ENCODE measurements at regions not wholly inside any gene's neighbourhood (a gene's known extent, or its start where the extent isn't known, plus 50 kb on each side); places are given as distances from the start of the nearest gene placed in this dataset.
"Not testable (repeated sequence)": the region's sequence is repeated elsewhere in the genome, so short reads cannot be mapped to it uniquely, and the experiment has no call there.

- TF ChIP-seq MEF2A (IDR thresholded peaks at IDR 0.05; ENCODE audit: borderline replicate concordance, low read depth) (no peak), FOXJ3 (CRISPR knock-in tag; IDR thresholded peaks at IDR 0.05) (no peak), NRF1 (IDR thresholded peaks at IDR 0.05; ENCODE audit: low read depth, low read length) (no peak), MXI1 (IDR thresholded peaks at IDR 0.05; ENCODE audit: low read depth, low read length) (no peak), MAX (IDR thresholded peaks at IDR 0.05; ENCODE audit: low read depth) (no peak), TCF12 (IDR thresholded peaks at IDR 0.05) (no peak), ELF1 (IDR thresholded peaks at IDR 0.05) (no peak), JUND (IDR thresholded peaks at IDR 0.05) (no peak), RCOR1 (IDR thresholded peaks at IDR 0.05; ENCODE audit: low read length) (no peak), TAF1 (IDR thresholded peaks at IDR 0.05; ENCODE audit: borderline replicate concordance, low read depth, low read length) (no peak), POLR2AphosphoS5 (IDR thresholded peaks at IDR 0.05; ENCODE audit: low read depth, low read length) (no peak), FOXM1 (IDR thresholded peaks at IDR 0.05; ENCODE audit: low read depth) (no peak), EP300 (IDR thresholded peaks at IDR 0.05; ENCODE audit: borderline replicate concordance in 1 of 2, low read depth in 1 of 2, low read length in 1 of 2) (no peak), RAD21 (IDR thresholded peaks at IDR 0.05; ENCODE audit: low read length) (no peak), TEAD4 (IDR thresholded peaks at IDR 0.05; ENCODE audit: borderline replicate concordance, insufficient read depth) (no peak)
- TF ChIP-seq, protein P1, sequence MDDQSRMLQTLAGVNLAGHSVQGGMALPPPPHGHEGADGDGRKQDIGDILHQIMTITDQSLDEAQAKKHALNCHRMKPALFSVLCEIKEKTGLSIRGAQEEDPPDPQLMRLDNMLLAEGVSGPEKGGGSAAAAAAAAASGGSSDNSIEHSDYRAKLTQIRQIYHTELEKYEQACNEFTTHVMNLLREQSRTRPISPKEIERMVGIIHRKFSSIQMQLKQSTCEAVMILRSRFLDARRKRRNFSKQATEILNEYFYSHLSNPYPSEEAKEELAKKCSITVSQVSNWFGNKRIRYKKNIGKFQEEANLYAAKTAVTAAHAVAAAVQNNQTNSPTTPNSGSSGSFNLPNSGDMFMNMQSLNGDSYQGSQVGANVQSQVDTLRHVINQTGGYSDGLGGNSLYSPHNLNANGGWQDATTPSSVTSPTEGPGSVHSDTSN (IDR thresholded peaks at IDR 0.05) = no peak
- TF ChIP-seq, protein P2, sequence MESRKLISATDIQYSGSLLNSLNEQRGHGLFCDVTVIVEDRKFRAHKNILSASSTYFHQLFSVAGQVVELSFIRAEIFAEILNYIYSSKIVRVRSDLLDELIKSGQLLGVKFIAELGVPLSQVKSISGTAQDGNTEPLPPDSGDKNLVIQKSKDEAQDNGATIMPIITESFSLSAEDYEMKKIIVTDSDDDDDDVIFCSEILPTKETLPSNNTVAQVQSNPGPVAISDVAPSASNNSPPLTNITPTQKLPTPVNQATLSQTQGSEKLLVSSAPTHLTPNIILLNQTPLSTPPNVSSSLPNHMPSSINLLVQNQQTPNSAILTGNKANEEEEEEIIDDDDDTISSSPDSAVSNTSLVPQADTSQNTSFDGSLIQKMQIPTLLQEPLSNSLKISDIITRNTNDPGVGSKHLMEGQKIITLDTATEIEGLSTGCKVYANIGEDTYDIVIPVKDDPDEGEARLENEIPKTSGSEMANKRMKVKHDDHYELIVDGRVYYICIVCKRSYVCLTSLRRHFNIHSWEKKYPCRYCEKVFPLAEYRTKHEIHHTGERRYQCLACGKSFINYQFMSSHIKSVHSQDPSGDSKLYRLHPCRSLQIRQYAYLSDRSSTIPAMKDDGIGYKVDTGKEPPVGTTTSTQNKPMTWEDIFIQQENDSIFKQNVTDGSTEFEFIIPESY (IDR thresholded peaks at IDR 0.05; ENCODE audit: borderline replicate concordance, low read depth) = no peak
- TF ChIP-seq, protein P3, sequence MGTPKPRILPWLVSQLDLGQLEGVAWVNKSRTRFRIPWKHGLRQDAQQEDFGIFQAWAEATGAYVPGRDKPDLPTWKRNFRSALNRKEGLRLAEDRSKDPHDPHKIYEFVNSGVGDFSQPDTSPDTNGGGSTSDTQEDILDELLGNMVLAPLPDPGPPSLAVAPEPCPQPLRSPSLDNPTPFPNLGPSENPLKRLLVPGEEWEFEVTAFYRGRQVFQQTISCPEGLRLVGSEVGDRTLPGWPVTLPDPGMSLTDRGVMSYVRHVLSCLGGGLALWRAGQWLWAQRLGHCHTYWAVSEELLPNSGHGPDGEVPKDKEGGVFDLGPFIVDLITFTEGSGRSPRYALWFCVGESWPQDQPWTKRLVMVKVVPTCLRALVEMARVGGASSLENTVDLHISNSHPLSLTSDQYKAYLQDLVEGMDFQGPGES (IDR thresholded peaks at IDR 0.05; ENCODE audit: low read depth, low read length) = no peak
- TF ChIP-seq, protein P4, sequence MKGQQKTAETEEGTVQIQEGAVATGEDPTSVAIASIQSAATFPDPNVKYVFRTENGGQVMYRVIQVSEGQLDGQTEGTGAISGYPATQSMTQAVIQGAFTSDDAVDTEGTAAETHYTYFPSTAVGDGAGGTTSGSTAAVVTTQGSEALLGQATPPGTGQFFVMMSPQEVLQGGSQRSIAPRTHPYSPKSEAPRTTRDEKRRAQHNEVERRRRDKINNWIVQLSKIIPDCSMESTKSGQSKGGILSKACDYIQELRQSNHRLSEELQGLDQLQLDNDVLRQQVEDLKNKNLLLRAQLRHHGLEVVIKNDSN (IDR thresholded peaks at IDR 0.05; ENCODE audit: borderline replicate concordance, low read depth) = no peak
- TF ChIP-seq, protein P5, sequence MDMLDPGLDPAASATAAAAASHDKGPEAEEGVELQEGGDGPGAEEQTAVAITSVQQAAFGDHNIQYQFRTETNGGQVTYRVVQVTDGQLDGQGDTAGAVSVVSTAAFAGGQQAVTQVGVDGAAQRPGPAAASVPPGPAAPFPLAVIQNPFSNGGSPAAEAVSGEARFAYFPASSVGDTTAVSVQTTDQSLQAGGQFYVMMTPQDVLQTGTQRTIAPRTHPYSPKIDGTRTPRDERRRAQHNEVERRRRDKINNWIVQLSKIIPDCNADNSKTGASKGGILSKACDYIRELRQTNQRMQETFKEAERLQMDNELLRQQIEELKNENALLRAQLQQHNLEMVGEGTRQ (IDR thresholded peaks at IDR 0.05; ENCODE audit: borderline replicate concordance, low read depth, low read length) = no peak
- no peaks in the 10 kb centered on the region for H4K20me1 ChIP-seq (ENCODE audit: insufficient read depth)
- POLR2A ChIA-PET = no interaction called here
Observed at GRCh38 chr16:60127196-60127595, 1393.1 kb upstream of the GOT2 start.

DNA sequence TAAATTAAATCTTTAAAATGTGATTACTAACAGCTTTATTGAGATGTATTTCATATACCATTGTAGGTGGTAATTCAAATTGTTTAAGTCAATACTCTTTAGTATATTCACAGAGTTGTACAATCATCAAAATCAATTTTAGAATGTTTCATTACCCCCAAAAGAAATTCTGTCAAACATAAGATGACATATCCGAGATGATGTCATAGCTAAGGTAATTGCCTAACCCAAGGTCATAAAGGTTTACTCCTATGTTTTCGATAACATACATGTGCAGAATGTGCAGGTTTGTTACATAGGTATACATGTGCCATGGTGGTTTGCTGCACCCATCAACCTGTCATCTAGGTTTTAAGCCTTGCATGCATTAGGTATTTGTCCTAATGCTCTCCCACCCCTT lies 1392.0 kb upstream of the GOT2 start:
- H3K9ac ChIP-seq; DNase-seq; H3K9me3 ChIP-seq; CTCF ChIA-PET; H3K4me2 ChIP-seq; H3K4me3 ChIP-seq (ENCODE audit: low read depth in 2 of 2, low read length in 1 of 2); H3F3A ChIP-seq (replicated peaks; ENCODE audit: insufficient read depth); POLR2A ChIA-PET; H3K9me2 ChIP-seq; H3K4me1 ChIP-seq (ENCODE audit: control insufficient read depth in 1 of 2, insufficient read depth in 2 of 2, low read depth in 1 of 2, low read length in 1 of 2); H3K79me2 ChIP-seq (ENCODE audit: insufficient read depth); H3K27ac ChIP-seq (ENCODE audit: low read depth in 2 of 2, low read length in 1 of 2); H3K27me3 ChIP-seq (ENCODE audit: insufficient read depth); H4K20me1 ChIP-seq (ENCODE audit: insufficient read depth); H2AFZ ChIP-seq (ENCODE audit: low read depth); H3K36me3 ChIP-seq (replicated peaks in 1 of 2; ENCODE audit: control insufficient read depth in 1 of 2, insufficient read depth in 2 of 2, low read length in 1 of 2): not testable (repeated sequence)
- 30% methylated on average over 2 of the region's 2 CpGs for whole genome bisulfite sequencing (ENCODE audit: low lambda C conversion rate)

More at GRCh38 chr16:60127196-60127595, 1393.1 kb upstream of the GOT2 start:
- Histone ChIP-seq H3K79me2 (ENCODE audit: insufficient read depth) (no peaks in the 10 kb centered on the region), H3K4me1 (ENCODE audit: control insufficient read depth in 1 of 2, insufficient read depth in 2 of 2, low read depth in 1 of 2, low read length in 1 of 2) (no peaks in the 10 kb centered on the region), H3K9me3 (no peaks in the 10 kb centered on the region), H3F3A (replicated peaks; ENCODE audit: insufficient read depth) (no peaks in the 10 kb centered on the region), H3K36me3 (replicated peaks in 1 of 2; ENCODE audit: control insufficient read depth in 1 of 2, insufficient read depth in 2 of 2, low read length in 1 of 2) (no peaks in the 10 kb centered on the region), H2AFZ (ENCODE audit: low read depth) (no peak overlapping the region), H3K9me2 (no peaks in the 10 kb centered on the region), H3K4me2 (no peak overlapping the region), H3K27me3 (ENCODE audit: insufficient read depth) (no peaks in the 10 kb centered on the region), H3K4me3 (ENCODE audit: low read depth in 2 of 2, low read length in 1 of 2) (no peak overlapping the region), H3K27ac (ENCODE audit: low read depth in 2 of 2, low read length in 1 of 2) (no peak overlapping the region), H3K9ac (no peak overlapping the region)
- WGBS (ENCODE audit: low lambda C conversion rate) = 33% methylated on average over 1 of the region's 1 CpG
- CTCF ChIA-PET = interaction anchor here (1.1 kb wide), 1 partner anchor 1313 kb away, joined by 3 read pairs; no protein-coding TSS in a partner anchor
- no peak for DNase-seq

Measured in SK-N-SH (cell line).